ENCODE measurements at regions not wholly inside any gene's neighbourhood (a gene's known extent, or its start where the extent isn't known, plus 50 kb on each side); places are given as distances from the start of the nearest gene placed in this dataset.

- no peak overlapping the region for H4K91ac ChIP-seq (ENCODE audit: low read depth, low read length, poor library complexity)
- H2AK5ac ChIP-seq (ENCODE audit: low read depth, low read length), result no peak overlapping the region
- H2BK15ac ChIP-seq (ENCODE audit: low read length), result no peak overlapping the region
- peaks cover 0 to 2% of the 10 kb centered on the region in 2 donors for H3K9me3 ChIP-seq (replicated peaks in 1 of 2; ENCODE audit: control insufficient read depth in 2 of 2, insufficient read depth in 1 of 2, low read depth in 1 of 2, low read length in 2 of 2)
- H3K4me3 ChIP-seq (ENCODE audit: low read length in 2 of 2), result no peak overlapping the region
- no peak overlapping the region for H3K18ac ChIP-seq (ENCODE audit: low read length)
- no peak overlapping the region for H3K9ac ChIP-seq (ENCODE audit: low read depth, low read length, poor library complexity)
- no peak overlapping the region for H3K27ac ChIP-seq (replicated peaks; ENCODE audit: low read length)
- H2BK12ac ChIP-seq (ENCODE audit: low read length), result no peak overlapping the region
- no peaks in the 10 kb centered on the region for H3K27me3 ChIP-seq (ENCODE audit: control insufficient read depth in 3 of 3, insufficient read depth in 3 of 3, low read depth in 1 of 3, low read length in 3 of 3)
- H3K14ac ChIP-seq (ENCODE audit: low read length), result no peak overlapping the region
- H3K4ac ChIP-seq (ENCODE audit: low read length), result no peak overlapping the region
- no CpG with 5 or more reads among the region's 4 CpGs for WGBS, 2 donors (ENCODE audit: extremely low coverage in 2 of 2, insufficient read length in 2 of 2, insufficient replicate concordance in 1 of 2)
- H3K4me1 ChIP-seq (ENCODE audit: control insufficient read depth in 2 of 2, insufficient read depth in 1 of 2, low read depth in 1 of 2, low read length in 2 of 2), result peaks cover 0 to 2% of the 10 kb centered on the region in 2 donors
- H2AFZ ChIP-seq (ENCODE audit: low read length), result peak overlapping the region; percentile 54
- no peak for DNase-seq (ENCODE audit: low spot score)
- H3K36me3 ChIP-seq (replicated peaks in 1 of 2; ENCODE audit: control insufficient read depth in 2 of 2, insufficient read depth in 2 of 2, low read length in 2 of 2), result no peaks in the 10 kb centered on the region
- H3K23ac ChIP-seq (ENCODE audit: low read depth, low read length, poor library complexity), result no peak overlapping the region
- H4K8ac ChIP-seq (ENCODE audit: low read depth, low read length), result no peak overlapping the region
- H3K79me1 ChIP-seq (ENCODE audit: low read depth, low read length), result no peaks in the 10 kb centered on the region
- H3K4me2 ChIP-seq (ENCODE audit: insufficient read depth, low read length, poor library complexity, severe bottlenecking), result no peak overlapping the region
- no peak overlapping the region for H2BK5ac ChIP-seq (ENCODE audit: low read length)
- H2BK120ac ChIP-seq (ENCODE audit: low read depth, low read length), result no peak overlapping the region
These were observed 431.1 kb downstream of the DTWD2 start for GRCh38 chr5:118557251-118557661.

DNA sequence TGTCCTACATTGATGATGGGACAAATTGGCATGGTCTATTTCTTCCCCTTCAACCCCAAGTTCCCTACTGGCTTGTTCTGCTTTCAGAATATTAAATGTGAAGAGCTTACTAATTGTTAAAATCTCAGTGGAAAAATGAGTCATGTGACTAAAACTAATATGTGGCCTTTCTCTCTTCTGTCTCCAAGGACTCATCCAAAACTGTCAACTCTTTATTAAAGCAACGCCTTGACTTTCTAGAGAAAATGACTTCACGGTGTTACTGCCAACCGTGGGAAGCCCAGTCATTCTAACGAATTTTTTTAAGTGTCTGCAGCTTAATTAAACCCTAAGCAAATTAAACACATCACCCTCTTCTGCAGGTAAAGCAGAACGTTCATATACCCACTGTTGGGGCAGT, 431.6 kb downstream of the DTWD2 start:
- DNase-seq (ENCODE audit: low spot score), result no peak
- Histone ChIP-seq H2BK15ac (ENCODE audit: low read length) (no peak overlapping the region), H3K4me3 (ENCODE audit: low read length in 2 of 2) (no peak overlapping the region), H4K91ac (ENCODE audit: low read depth, low read length, poor library complexity) (no peak overlapping the region), H3K18ac (ENCODE audit: low read length) (no peak overlapping the region), H3K4me2 (ENCODE audit: insufficient read depth, low read length, poor library complexity, severe bottlenecking) (no peak overlapping the region), H3K4me1 (ENCODE audit: control insufficient read depth in 2 of 2, insufficient read depth in 1 of 2, low read depth in 1 of 2, low read length in 2 of 2) (peaks cover 0 to 2% of the 10 kb centered on the region in 2 donors), H3K9ac (ENCODE audit: low read depth, low read length, poor library complexity) (no peak overlapping the region), H2BK12ac (ENCODE audit: low read length) (no peak overlapping the region), H3K27me3 (ENCODE audit: control insufficient read depth in 3 of 3, insufficient read depth in 3 of 3, low read depth in 1 of 3, low read length in 3 of 3) (no peaks in the 10 kb centered on the region), H3K4ac (ENCODE audit: low read length) (no peak overlapping the region), H3K79me1 (ENCODE audit: low read depth, low read length) (no peaks in the 10 kb centered on the region), H4K8ac (ENCODE audit: low read depth, low read length) (no peak overlapping the region), H3K27ac (replicated peaks; ENCODE audit: low read length) (no peak overlapping the region), H3K14ac (ENCODE audit: low read length) (no peak overlapping the region), H2AFZ (ENCODE audit: low read length) (no peak overlapping the region), H3K23ac (ENCODE audit: low read depth, low read length, poor library complexity) (no peak overlapping the region), H2BK120ac (ENCODE audit: low read depth, low read length) (no peak overlapping the region), H3K9me3 (replicated peaks in 1 of 2; ENCODE audit: control insufficient read depth in 2 of 2, insufficient read depth in 1 of 2, low read depth in 1 of 2, low read length in 2 of 2) (peaks cover 0 to 2% of the 10 kb centered on the region in 2 donors), H3K36me3 (replicated peaks in 1 of 2; ENCODE audit: control insufficient read depth in 2 of 2, insufficient read depth in 2 of 2, low read length in 2 of 2) (no peaks in the 10 kb centered on the region), H2BK5ac (ENCODE audit: low read length) (no peak overlapping the region), H2AK5ac (ENCODE audit: low read depth, low read length) (no peak overlapping the region)
- WGBS, 2 donors (ENCODE audit: extremely low coverage in 2 of 2, insufficient read length in 2 of 2, insufficient replicate concordance in 1 of 2), result no CpG with 5 or more reads among the region's 5 CpGs

DNA sequence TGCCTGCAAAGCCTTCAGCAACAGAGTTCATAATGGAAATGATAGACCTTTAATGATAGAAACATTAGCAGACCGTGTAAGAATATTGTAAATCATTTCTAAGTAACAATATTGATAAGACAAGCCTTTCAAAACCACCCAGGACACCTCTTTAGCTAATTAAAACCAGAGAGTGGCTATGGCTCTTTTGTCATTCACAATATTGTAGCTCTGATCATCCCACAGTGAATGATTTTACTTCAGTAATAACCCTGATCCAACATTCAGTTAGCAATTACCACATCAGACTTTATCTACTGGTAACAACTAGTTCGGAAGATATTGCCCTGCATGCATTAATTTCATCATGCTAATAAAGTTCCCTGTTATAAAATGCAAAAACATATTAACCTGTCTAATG, 432.6 kb downstream of the DTWD2 start:
- no peak overlapping the region for H3K27ac ChIP-seq (replicated peaks; ENCODE audit: low read length)
- H3K23ac ChIP-seq (ENCODE audit: low read depth, low read length, poor library complexity), result no peak overlapping the region
- H4K91ac ChIP-seq (ENCODE audit: low read depth, low read length, poor library complexity), result no peak overlapping the region
- peaks cover 0 to 2% of the 10 kb centered on the region in 2 donors for H3K4me1 ChIP-seq (ENCODE audit: control insufficient read depth in 2 of 2, insufficient read depth in 1 of 2, low read depth in 1 of 2, low read length in 2 of 2)
- no peaks in the 10 kb centered on the region for H3K36me3 ChIP-seq (replicated peaks in 1 of 2; ENCODE audit: control insufficient read depth in 2 of 2, insufficient read depth in 2 of 2, low read length in 2 of 2)
- no peak overlapping the region for H3K18ac ChIP-seq (ENCODE audit: low read length)
- no peak overlapping the region for H3K4ac ChIP-seq (ENCODE audit: low read length)
- H4K8ac ChIP-seq (ENCODE audit: low read depth, low read length), result no peak overlapping the region
- H3K9me3 ChIP-seq (replicated peaks in 1 of 2; ENCODE audit: control insufficient read depth in 2 of 2, insufficient read depth in 1 of 2, low read depth in 1 of 2, low read length in 2 of 2), result peaks cover 0 to 2% of the 10 kb centered on the region in 2 donors
- H3K27me3 ChIP-seq (ENCODE audit: control insufficient read depth in 3 of 3, insufficient read depth in 3 of 3, low read depth in 1 of 3, low read length in 3 of 3), result no peaks in the 10 kb centered on the region
- no peak for DNase-seq (ENCODE audit: low spot score)
- no peak overlapping the region for H3K9ac ChIP-seq (ENCODE audit: low read depth, low read length, poor library complexity)
- H2BK5ac ChIP-seq (ENCODE audit: low read length), result no peak overlapping the region
- no peak overlapping the region for H2BK12ac ChIP-seq (ENCODE audit: low read length)
- no peak overlapping the region for H3K4me3 ChIP-seq (ENCODE audit: low read length in 2 of 2)
- WGBS, 2 donors (ENCODE audit: extremely low coverage in 2 of 2, insufficient read length in 2 of 2, insufficient replicate concordance in 1 of 2), result no CpG with 5 or more reads among the region's 2 CpGs
- no peak overlapping the region for H2BK120ac ChIP-seq (ENCODE audit: low read depth, low read length)
- H3K14ac ChIP-seq (ENCODE audit: low read length), result no peak overlapping the region
- H3K4me2 ChIP-seq (ENCODE audit: insufficient read depth, low read length, poor library complexity, severe bottlenecking), result no peak overlapping the region
- no peak overlapping the region for H2AFZ ChIP-seq (ENCODE audit: low read length)
- no peaks in the 10 kb centered on the region for H3K79me1 ChIP-seq (ENCODE audit: low read depth, low read length)
- no peak overlapping the region for H2BK15ac ChIP-seq (ENCODE audit: low read length)
- H2AK5ac ChIP-seq (ENCODE audit: low read depth, low read length), result no peak overlapping the region

GRCh38 chr5:118554981-118555380, 433.4 kb downstream of the DTWD2 start:
- Histone ChIP-seq H3K4me3 (ENCODE audit: low read length in 2 of 2) (no peak overlapping the region), H3K4ac (ENCODE audit: low read length) (no peak overlapping the region), H3K9ac (ENCODE audit: low read depth, low read length, poor library complexity) (no peak overlapping the region), H2AFZ (ENCODE audit: low read length) (no peak overlapping the region), H2BK120ac (ENCODE audit: low read depth, low read length) (no peak overlapping the region), H3K27ac (replicated peaks; ENCODE audit: low read length) (no peak overlapping the region), H3K4me1 (ENCODE audit: control insufficient read depth in 2 of 2, insufficient read depth in 1 of 2, low read depth in 1 of 2, low read length in 2 of 2) (peaks cover 0 to 2% of the 10 kb centered on the region in 2 donors), H3K4me2 (ENCODE audit: insufficient read depth, low read length, poor library complexity, severe bottlenecking) (no peak overlapping the region), H3K36me3 (replicated peaks in 1 of 2; ENCODE audit: control insufficient read depth in 2 of 2, insufficient read depth in 2 of 2, low read length in 2 of 2) (no peaks in the 10 kb centered on the region), H2BK5ac (ENCODE audit: low read length) (no peak overlapping the region), H2AK5ac (ENCODE audit: low read depth, low read length) (no peak overlapping the region), H3K79me1 (ENCODE audit: low read depth, low read length) (no peaks in the 10 kb centered on the region), H3K18ac (ENCODE audit: low read length) (no peak overlapping the region), H3K9me3 (replicated peaks in 1 of 2; ENCODE audit: control insufficient read depth in 2 of 2, insufficient read depth in 1 of 2, low read depth in 1 of 2, low read length in 2 of 2) (peaks cover 0 to 2% of the 10 kb centered on the region in 2 donors), H3K27me3 (ENCODE audit: control insufficient read depth in 3 of 3, insufficient read depth in 3 of 3, low read depth in 1 of 3, low read length in 3 of 3) (no peaks in the 10 kb centered on the region), H3K14ac (ENCODE audit: low read length) (no peak overlapping the region), H3K23ac (ENCODE audit: low read depth, low read length, poor library complexity) (no peak overlapping the region), H4K91ac (ENCODE audit: low read depth, low read length, poor library complexity) (no peak overlapping the region), H2BK12ac (ENCODE audit: low read length) (no peak overlapping the region), H2BK15ac (ENCODE audit: low read length) (no peak overlapping the region), H4K8ac (ENCODE audit: low read depth, low read length) (no peak overlapping the region)
- DNase-seq (ENCODE audit: low spot score), result no peak
- no CpG with 5 or more reads among the region's 4 CpGs for WGBS, 2 donors (ENCODE audit: extremely low coverage in 2 of 2, insufficient read length in 2 of 2, insufficient replicate concordance in 1 of 2)

Measured in neuronal stem cell (in vitro differentiated cells).